ENCODE measurements at regions not wholly inside any gene's neighbourhood (a gene's known extent, or its start where the extent isn't known, plus 50 kb on each side); places are given as distances from the start of the nearest gene placed in this dataset.
"Not testable (repeated sequence)": the region's sequence is repeated elsewhere in the genome, so short reads cannot be mapped to it uniquely, and the experiment has no call there.

DNA sequence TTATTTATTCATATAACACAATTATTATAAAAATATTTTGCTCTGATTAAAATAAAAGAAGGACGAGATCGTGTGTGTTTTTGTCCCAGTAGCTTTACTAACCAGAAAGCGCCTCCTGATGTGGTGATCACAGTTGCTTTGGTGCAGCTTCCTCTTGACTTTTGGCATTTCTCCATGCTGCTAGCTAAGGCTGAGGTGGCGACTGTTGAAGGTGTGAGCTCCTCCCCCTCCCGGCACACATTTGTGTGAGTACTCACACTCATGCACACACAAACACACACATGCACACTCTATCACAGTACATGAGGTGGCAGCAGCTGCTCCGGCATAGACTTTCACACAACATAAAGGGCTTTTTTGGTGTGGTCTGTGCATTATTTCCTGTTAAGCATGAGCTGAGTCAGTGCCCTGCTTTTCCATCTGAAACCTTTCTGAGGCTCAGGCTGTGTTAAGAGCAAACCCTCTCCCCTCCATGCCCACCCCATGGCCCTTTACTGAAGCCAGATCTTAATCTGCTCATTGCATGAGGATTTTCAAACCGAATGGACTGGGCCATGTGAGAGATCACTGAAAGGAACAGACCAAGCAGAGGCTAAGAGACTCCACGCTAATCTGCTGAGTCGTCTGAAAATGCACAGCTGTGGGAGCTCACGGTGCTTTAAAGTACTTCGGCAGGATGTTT, 53.3 kb downstream of the FOXD4L1 start:
- DNase-seq = peak; percentile 70

DNA sequence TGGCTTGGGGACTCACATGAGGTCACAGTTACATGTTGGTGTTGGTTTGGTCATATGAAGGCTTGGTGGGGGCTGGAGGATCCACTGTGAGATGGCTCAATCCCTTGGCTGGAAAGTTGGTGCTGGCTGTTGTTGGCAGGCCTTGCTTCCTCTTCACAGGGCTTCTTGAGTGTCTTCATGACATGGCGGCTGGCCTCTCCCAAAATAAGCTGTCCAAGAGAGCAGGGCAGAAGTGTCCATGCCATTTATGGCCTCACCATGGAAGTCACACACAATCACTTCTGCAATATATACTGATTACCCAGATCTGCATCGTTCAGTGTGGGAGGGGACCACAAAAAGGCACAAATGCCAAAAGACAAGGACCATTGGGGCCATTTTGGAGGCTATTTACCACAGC, 61.4 kb downstream of the FOXD4L1 start:
- DNase-seq = not testable (repeated sequence)

DNA sequence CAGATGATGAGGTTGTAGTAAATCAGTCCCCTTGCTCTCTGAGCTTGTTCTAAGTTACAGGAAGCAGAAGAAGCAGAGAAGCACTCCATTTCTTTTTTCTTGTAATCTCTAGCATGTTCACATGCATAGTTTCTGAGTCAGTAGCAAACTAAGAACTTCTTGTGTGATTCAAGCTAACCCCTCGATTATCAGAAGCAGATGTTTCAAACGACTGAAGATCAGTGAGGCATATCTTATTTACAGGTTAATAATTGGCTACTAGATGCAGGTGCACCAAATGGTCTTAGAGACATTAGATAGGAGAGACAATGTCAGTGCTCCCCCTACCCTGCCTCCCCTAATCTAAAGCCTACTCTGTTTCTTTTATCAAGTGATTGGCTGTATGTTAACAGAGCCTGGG, 64.2 kb downstream of the FOXD4L1 start:
- not testable (repeated sequence) for DNase-seq

DNA sequence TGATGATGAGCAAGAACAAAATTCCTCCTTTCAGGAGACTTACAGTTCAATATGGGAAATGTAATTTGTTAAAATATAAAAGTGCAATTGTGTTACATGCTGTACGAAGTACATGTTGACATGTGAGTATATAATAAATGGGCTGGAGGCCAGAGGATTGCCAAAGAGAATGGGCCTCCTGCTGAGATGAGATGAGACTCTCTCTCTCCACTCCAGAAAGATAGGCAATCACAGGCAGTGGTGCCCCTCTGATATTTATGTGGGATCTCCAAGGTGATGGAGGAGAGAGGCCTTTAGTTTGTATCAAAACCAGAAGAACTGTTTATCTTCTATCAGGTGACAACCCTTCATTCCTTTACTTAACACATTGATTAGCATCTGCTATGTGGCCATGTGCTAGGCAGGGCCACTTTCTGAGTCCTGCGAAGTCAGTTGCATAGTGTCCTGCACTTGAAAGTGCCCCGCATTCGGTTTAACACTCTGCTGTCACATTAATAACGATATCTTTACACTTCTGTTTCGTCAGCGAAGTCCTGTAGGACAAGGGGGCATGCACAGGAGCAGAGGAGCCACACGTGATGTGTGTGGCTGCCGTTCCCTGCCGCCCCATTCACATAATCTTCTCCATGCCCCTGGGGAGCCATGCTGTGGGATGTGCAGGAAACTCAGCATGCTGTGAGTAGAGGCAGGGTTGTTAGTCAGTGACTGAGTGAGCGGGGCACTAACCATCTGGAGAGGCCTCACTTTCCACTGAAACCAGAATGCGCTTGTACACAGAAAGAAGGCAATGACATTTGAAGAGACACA, 60.2 kb upstream of the RABL2A start:
- DNase-seq = not testable (repeated sequence)

DNA sequence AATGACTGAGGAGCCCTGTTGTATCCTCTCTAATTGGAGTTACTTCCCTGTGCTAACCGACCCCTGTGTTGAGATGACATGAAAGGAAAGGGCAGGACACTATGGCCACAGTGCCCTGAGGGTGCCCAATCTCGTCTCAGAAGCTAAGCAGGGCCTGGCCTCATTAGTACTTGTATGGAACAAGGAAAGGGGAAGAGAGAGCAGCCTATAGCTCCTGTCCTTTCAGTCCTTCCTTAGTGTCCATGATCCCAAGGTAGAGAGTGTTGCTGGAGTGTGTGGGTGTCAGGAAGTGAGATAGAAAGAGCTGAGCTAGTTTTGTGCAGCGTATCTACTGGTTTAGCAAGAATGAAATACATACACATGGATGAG, 59.6 kb upstream of the RABL2A start:
- DNase-seq = not testable (repeated sequence)

DNA sequence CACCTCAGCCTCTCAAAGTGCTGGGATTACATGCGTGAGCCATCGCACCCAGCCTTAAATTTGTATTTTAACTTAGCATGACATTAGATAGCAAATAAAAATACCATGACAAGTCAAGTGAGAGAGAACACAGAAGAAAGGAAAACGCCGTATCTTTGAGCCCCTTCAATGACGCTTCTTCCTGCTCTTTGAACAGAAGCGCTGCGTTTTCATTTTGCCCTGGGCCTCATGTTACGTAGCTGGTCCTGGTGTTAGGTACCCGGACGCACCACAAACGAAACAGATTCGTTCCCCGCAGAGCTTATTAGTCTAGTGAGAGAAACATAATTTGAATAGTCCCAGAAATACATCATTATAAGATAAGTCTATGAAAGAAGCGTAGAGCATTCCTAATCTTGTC, 58.8 kb upstream of the RABL2A start:
- not testable (repeated sequence) for DNase-seq

DNA sequence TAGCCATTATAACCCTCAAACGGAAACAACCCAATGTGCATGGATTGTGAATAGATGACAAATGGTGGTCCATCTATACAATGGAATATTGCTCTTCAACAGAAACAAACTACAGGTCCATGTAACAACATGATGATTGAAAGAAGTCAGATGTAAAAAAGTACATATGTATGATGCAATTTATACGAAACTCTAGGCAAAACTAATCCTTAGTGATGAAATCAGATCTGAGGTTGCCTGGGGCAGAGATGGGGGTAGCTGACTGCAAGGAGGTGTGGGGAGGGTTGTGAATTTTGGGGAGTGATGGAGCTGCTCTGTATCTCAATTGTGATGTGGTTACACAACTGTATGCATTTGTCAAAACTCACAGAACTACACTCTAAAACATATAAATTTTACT, 57.0 kb upstream of the RABL2A start:
- DNase-seq = not testable (repeated sequence)

DNA sequence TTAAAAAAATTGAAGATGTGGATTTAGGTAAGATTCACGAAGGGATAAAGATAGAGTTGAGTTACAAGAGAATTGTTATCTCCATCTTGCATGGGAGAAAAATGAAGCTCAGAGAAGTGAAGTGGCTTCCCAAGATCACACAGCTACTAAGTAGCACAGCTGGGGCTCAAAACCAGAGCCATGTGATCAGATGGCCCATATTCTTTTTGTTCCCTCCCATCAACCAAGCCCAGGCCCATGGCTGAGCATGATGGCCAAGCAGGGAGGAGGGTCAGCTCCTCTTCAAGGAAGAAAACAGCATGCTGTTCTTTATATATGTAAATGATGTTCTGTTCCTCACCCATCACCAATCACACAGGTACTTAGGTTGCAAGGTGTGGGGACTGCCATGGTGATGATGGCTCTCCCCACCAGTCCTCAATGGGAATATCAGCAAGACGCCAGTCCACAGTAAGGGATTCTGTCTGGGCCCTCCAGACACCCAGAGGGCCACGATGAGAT, 56.5 kb upstream of the RABL2A start:
- DNase-seq = not testable (repeated sequence)

DNA sequence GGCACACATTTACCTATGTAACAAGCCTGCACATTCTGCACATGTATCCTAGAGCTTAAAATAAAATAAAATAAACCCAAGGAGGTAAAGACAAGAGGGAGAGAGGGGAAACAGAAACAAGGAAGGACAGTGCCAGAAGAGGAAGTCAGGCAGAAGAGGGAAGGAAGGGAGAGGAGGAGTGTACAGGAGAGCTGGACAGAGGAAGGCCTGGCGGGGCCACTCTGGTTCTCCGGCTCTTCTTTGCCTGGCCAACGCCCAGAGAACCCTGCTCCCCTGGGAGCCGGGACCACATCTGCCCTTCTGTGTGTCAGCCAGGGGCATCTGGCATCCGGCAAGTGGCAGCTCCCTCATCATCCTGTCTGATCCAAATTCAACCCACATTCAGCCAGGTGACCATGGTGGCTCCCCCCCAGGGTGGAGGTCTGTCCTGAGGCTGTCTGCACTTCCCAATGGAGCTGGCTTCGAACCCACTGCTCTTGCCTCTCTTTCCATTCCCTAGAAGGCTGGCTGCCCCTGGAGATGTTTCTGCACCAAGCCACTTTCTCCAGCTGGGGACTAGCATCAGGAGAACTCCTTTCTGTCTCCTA, 55.5 kb upstream of the RABL2A start:
- DNase-seq = not testable (repeated sequence)

DNA sequence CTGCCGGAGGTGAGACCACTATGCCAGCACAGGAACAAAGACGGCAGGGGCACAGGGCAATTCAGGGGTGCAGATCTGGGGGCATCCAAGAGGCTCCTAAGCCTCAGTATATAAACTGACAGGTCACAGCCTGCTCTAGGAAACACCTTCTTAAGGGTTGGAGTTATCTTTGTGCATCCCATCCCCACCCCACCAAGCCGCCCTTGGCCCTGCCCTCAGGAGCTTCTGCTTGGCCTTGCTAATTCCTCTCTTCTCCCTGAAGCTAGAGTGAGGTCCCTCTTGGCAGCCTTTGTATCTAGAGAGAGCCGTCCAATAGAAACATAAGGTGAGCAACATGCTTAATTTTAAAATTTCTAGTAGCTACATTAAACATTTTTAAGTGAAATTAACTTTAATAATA, 51.3 kb upstream of the RABL2A start:
- DNase-seq = not testable (repeated sequence)

DNA sequence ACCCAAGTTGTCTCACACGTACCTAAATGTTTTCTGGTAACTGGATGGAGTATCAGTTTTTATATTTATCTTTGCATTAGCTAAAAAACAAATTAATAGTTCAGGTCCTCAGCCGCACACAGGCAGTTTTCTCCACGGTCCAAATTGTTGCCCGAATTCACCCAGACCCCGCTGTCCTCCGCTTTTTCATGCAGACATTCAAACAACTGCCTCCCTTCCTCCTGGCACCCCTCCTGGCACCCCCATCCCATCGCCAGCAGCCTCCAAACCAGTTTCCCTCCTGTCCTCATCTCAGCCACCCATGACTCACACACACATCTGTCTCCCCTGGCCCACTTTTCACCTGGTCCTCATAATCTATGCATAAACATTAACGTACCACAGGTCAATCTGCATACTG, 50.7 kb upstream of the RABL2A start:
- not testable (repeated sequence) for DNase-seq

Measured in activated effector memory CD4-positive, alpha-beta T cell treated with Interleukin-2 at 50 U/mL for 16 hours (primary cell).